ENCODE measurements at regions not wholly inside any gene's neighbourhood (a gene's known extent, or its start where the extent isn't known, plus 50 kb on each side); places are given as distances from the start of the nearest gene placed in this dataset.
"Not testable (repeated sequence)": the region's sequence is repeated elsewhere in the genome, so short reads cannot be mapped to it uniquely, and the experiment has no call there.

DNA sequence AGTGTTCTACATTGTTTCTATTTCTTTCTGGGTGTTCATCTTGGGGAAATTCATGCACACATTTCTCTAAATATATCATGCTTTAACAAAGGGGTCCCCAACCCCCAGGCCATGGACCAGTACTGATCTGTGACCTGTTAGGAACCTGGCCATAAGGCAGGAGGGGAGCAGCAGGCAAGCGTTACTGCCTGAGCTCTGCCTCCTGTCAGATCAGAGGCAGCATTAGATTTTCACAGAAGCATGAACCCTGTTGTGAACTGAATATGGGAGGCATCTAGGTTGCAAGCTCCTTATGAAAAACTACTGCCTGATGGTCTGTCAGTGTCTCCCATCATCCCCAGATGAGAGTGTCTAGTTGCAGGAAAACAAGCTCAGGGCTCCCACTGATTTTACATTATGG, 270.0 kb downstream of the AGTPBP1 start:
- H3K27ac ChIP-seq = no peak overlapping the region
- H3K36me3 ChIP-seq = no peaks in the 10 kb centered on the region
- TF ChIP-seq POLR2A (IDR thresholded peaks at IDR 0.05) (no peak), CTCF (IDR thresholded peaks at IDR 0.05) (no peak), POLR2AphosphoS5 (IDR thresholded peaks at IDR 0.05) (no peak)
- no peaks in the 10 kb centered on the region for H3K4me1 ChIP-seq
- intact Hi-C loops (cut with DNase I; ENCODE audit: low total_unique reads) = no loop called here
- H3K27me3 ChIP-seq = no peaks in the 10 kb centered on the region
- no peak overlapping the region for H3K4me3 ChIP-seq
- H3K9me3 ChIP-seq = peaks cover 8 to 10% of the 10 kb centered on the region in 2 donors
- no peak for DNase-seq (ENCODE audit: low spot score in 2 of 2)

DNA sequence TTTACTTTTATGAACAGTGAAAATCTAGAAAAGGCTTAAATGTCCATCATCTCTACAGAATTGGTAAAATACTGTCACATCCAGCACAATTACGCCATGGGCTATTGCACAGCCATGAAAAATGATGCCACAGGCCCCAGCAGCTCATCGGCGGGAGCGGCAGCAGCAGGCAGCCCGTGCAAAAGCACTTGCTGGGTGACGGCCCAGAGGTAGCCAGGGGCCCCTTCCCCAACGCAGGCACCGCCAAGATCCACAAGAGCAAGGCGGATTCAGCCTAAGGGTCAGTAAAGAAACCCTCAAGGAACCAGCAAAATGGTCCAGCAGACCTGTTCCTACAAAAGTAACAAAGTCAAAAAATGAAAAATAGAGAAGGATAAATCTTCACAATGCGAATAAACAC, 272.7 kb downstream of the AGTPBP1 start:
- intact Hi-C loops (cut with DNase I; ENCODE audit: low total_unique reads) = no loop called here
- H3K9me3 ChIP-seq = no peaks in the 10 kb centered on the region
- no peak for DNase-seq (ENCODE audit: low spot score in 2 of 2)
- no peaks in the 10 kb centered on the region for H3K36me3 ChIP-seq
- no peak for TF ChIP-seq POLR2A (IDR thresholded peaks at IDR 0.05)
- no peak for TF ChIP-seq POLR2AphosphoS5 (IDR thresholded peaks at IDR 0.05)
- no peak for TF ChIP-seq CTCF (IDR thresholded peaks at IDR 0.05)
- no peak overlapping the region for H3K4me3 ChIP-seq
- H3K27me3 ChIP-seq = no peaks in the 10 kb centered on the region
- H3K27ac ChIP-seq = no peak overlapping the region
- no peaks in the 10 kb centered on the region for H3K4me1 ChIP-seq

- intact Hi-C loops (cut with DNase I; ENCODE audit: low total_unique reads) = no loop called here
- Histone ChIP-seq H3K36me3 (no peaks in the 10 kb centered on the region), H3K27ac (no peak overlapping the region), H3K4me3 (no peak overlapping the region), H3K9me3 (no peaks in the 10 kb centered on the region), H3K4me1 (no peaks in the 10 kb centered on the region), H3K27me3 (no peaks in the 10 kb centered on the region)
- DNase-seq (ENCODE audit: low spot score in 2 of 2) = no peak
- no peak for TF ChIP-seq CTCF (IDR thresholded peaks at IDR 0.05)
- TF ChIP-seq POLR2A (IDR thresholded peaks at IDR 0.05) = no peak
- no peak for TF ChIP-seq POLR2AphosphoS5 (IDR thresholded peaks at IDR 0.05)
Observed at GRCh38 chr9:85466834-85467233, 274.9 kb downstream of the AGTPBP1 start.

DNA sequence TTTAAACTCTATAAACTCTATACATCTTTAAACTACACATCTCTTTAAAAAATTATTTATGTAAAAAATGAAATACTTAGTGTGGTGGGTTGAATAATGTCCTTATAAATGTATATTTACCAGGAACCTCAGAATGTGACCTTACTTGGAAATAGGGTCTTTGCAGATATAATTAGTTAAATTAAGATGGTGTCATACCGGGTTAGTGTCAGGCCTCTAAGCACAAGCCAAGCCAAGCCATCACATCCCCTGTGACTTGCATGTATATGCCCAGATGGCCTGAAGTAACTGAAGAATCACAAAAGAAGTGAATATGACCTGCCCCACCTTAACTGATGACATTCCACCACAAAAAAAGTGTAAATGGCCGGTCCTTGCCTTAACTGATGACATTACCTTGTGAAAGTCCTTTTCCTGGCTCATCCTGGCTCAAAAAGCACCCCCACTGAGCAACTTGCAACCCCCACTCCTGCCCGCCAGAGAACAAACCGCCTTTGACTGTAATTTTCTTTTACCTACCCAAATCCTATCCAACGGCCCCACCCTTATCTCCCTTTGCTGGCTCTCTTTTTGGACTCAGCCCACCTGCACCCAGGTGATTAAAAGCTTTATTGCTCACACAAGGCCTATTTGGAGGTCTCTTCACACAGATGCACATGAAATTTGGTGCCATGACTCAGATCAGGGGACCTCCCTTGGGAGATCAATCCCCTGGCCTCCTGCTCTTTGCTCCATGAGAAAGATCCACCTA, 283.5 kb downstream of the AGTPBP1 start:
- H3K9me3 ChIP-seq; DNase-seq (ENCODE audit: low spot score in 2 of 2); H3K27me3 ChIP-seq; H3K4me1 ChIP-seq; H3K27ac ChIP-seq; H3K4me3 ChIP-seq; H3K36me3 ChIP-seq; intact Hi-C loops (cut with DNase I; ENCODE audit: low total_unique reads): not testable (repeated sequence)

GRCh38 chr9:85453850-85454249, 287.9 kb downstream of the AGTPBP1 start:
- no peaks in the 10 kb centered on the region for H3K36me3 ChIP-seq
- H3K27ac ChIP-seq = no peak overlapping the region
- intact Hi-C loops (cut with DNase I; ENCODE audit: low total_unique reads) = no loop called here
- no peaks in the 10 kb centered on the region for H3K27me3 ChIP-seq
- DNase-seq (ENCODE audit: low spot score in 2 of 2) = no peak
- H3K9me3 ChIP-seq = no peaks in the 10 kb centered on the region
- TF ChIP-seq CTCF (IDR thresholded peaks at IDR 0.05) (no peak), POLR2AphosphoS5 (IDR thresholded peaks at IDR 0.05) (no peak), POLR2A (IDR thresholded peaks at IDR 0.05) (no peak)
- H3K4me1 ChIP-seq = no peaks in the 10 kb centered on the region
- H3K4me3 ChIP-seq = no peak overlapping the region

Data from breast epithelium (tissue), 4 donors.